Tibial nerve (tissue), 4 donors: ENCODE measurements at regions not wholly inside any gene's neighbourhood (a gene's known extent, or its start where the extent isn't known, plus 50 kb on each side); places are given as distances from the start of the nearest gene placed in this dataset.
"Not testable (repeated sequence)": the region's sequence is repeated elsewhere in the genome, so short reads cannot be mapped to it uniquely, and the experiment has no call there.

Experiments used
- DNase-seq, 2 donors: peaks; one replicate each; pipeline ENCODE4 v3.0.0-alpha.2; 2019; ENCODE audit warnings: low spot score in 2 of 2
- H3K27ac ChIP-seq, 4 donors: fragments of 200-600 bp; sonication (generic) in 3 of 4; one replicate each; pipeline ENCODE4 v1.5.1; 2017 to 2019; ENCODE audit warnings: mild to moderate bottlenecking in 1 of 4
- H3K27me3 ChIP-seq, 2 donors: fragments of 200-600 bp; sonication (generic) in 1 of 2; one replicate each; pipeline versions ENCODE4 v1.5.1 to v1.6.0; 2017 to 2019
- H3K36me3 ChIP-seq, 3 donors: fragments of 200-600 bp; sonication (generic); one replicate each; pipeline ENCODE4 v1.5.1; 2018 to 2019
- H3K4me1 ChIP-seq, 4 donors: fragments of 200-600 bp; sonication (generic) in 3 of 4; one replicate each; pipeline ENCODE4 v1.5.1; 2017 to 2019
- H3K4me3 ChIP-seq, 4 donors: fragments of 200-600 bp; sonication (generic) in 3 of 4; one replicate each; pipeline ENCODE4 v1.5.1; 2017 to 2019; ENCODE audit warnings: mild to moderate bottlenecking in 1 of 4, moderate library complexity in 1 of 4
- H3K9me3 ChIP-seq, 4 donors: fragments of 200-600 bp; sonication (generic) in 3 of 4; one replicate each; pipeline ENCODE4 v1.5.1; 2017 to 2019
- CTCF ChIP-seq, 5 experiments: fragments of 200-600 bp in 3 of 5; fragments of 450-650 bp in 2 of 5; sonication (generic) in 3 of 5; IDR thresholded peaks; one replicate each; pipeline ENCODE4 v1.5.1; 2016 to 2019; ENCODE audit warnings: antibody characterized with exemption in 5 of 5, mild to moderate bottlenecking in 3 of 5, moderate library complexity in 2 of 5
- EP300 ChIP-seq, 2 donors: sonication (generic); formaldehyde crosslinking; IDR thresholded peaks; one replicate each; pipeline ENCODE4 v1.6.1; 2017; ENCODE audit warnings: antibody characterized with exemption in 2 of 2, mild to moderate bottlenecking in 1 of 2
- POLR2A ChIP-seq, 2 donors: fragments of 450-650 bp; IDR thresholded peaks; one replicate each; pipeline ENCODE4 v1.6.1; 2017; ENCODE audit warnings: antibody characterized with exemption in 2 of 2, mild to moderate bottlenecking in 2 of 2, moderate library complexity in 2 of 2
- WGBS, 2 donors: methylation state at CpG; one replicate each; pipeline ENCODE4 v1.1.5; 2018; 5-methylcytosine and 5-hydroxymethylcytosine counted together

DNA sequence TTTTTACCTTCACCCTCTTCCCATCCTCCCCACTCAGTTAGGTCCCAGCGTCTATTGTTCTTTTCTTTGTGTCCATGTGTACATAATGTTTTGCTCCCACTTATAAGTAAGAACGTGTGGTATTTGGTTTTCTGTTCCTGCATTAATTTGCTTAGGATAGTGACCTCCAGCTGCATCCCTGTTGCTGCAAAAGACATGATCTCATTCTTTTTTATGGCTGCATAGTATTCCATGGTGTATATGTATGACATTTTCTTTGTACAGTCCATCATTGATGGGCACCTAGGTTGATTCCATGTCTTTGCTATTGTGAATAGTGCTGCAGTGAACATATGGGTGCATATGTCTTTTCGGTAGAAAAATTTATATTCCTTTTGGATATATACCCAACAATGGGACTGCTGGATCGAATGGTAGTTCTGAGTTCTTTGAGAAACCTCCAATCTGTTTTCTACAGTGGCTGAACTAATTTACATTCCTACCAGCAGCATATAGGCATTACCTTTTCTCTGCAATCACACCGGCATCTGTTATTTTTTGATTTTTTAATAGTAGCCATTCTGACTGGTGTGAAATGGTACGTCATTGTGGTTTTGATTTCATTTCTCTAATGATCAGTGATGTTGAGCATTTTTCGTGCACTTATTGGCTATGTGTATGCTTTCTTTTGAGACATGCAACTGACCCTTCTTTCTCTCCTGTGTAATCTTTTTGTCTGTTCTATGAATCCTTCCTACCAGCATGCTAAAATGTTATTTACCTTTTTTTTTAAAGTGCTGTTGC lies 279.7 kb upstream of the AMIGO2 start:
- Histone ChIP-seq H3K4me3 (no peak overlapping the region), H3K9me3 (no peaks in the 10 kb centered on the region), H3K27me3 (no peaks in the 10 kb centered on the region), H3K27ac (peak overlapping the region in 1 of 4 donors; percentile 75), H3K4me1 (peaks cover 0 to 6% (median 0%) of the 10 kb centered on the region in 4 donors), H3K36me3 (no peaks in the 10 kb centered on the region)
- DNase-seq: no peak
- 90% methylated on average over 7 of the region's 7 CpGs for WGBS, 2 donors
- TF ChIP-seq POLR2A (IDR thresholded peaks at IDR 0.05): no peak
- no peak for TF ChIP-seq CTCF (IDR thresholded peaks at IDR 0.05)
- no peak for TF ChIP-seq EP300 (IDR thresholded peaks at IDR 0.05)

DNA sequence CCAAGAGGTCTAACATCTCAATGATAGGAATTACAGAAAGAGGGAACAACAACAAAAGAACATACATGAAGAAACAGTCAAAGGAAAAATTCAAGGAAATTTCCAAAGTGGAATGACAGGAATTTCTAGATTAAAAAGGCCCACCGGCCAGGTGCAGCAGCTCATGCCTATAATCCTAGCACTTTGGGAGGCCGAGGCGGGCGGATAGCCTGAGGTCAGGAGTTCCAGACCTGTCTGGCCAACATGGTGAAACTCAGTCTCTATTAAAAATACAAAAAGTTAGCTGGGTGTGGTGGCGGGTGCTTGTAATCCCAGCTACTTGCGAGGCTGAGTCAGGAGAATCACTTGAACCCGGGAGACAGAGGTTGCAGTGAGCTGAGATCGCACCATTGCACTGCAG lies 277.2 kb upstream of the AMIGO2 start:
- H3K27ac ChIP-seq: peak overlapping the region in 1 of 4 donors; percentile 63
- 79 to 84% methylated on average over 8 of the region's 8 CpGs for WGBS, 2 donors
- not testable (repeated sequence) for H3K4me1 ChIP-seq, H3K36me3 ChIP-seq, DNase-seq, H3K9me3 ChIP-seq, H3K4me3 ChIP-seq, H3K27me3 ChIP-seq

DNA sequence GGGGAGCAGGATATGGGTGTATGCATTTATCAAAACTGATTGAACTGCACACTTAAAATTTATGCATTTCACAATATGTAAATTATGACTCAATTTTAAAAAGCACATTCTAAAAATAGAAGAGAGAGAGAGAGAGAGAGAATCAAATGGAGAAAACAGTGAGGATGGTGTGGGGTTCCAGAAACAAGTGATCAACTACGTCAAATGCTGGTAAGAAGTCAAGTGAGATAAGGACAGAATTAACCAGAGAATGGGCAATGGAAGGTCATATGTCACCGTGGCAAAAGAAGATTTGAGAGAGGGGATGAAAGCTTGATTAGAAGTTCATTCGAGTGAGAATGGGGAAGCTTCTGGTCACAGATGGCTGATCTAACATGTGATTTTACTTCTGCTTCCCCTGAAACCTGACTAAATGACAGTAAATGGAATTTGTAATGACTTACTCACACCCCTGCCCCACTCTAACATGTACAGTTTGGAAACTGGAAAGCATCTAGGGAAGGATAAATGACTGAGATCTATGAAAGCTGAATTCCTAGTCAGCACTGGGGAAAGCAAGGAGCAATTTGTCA lies 276.5 kb upstream of the AMIGO2 start:
- H3K9me3 ChIP-seq: no peaks in the 10 kb centered on the region
- H3K27ac ChIP-seq: peak overlapping the region in 1 of 4 donors; percentile 63
- TF ChIP-seq EP300 (IDR thresholded peaks at IDR 0.05) (peak in 1 of 2 donors; percentile 11), POLR2A (IDR thresholded peaks at IDR 0.05) (no peak)
- H3K36me3 ChIP-seq: no peaks in the 10 kb centered on the region
- H3K4me1 ChIP-seq: no peaks in the 10 kb centered on the region
- WGBS, 2 donors: 63 to 65% methylated on average over 3 of the region's 3 CpGs
- no peaks in the 10 kb centered on the region for H3K27me3 ChIP-seq
- no peak for DNase-seq
- no peak overlapping the region for H3K4me3 ChIP-seq

- DNase-seq: no peak
- Histone ChIP-seq H3K4me3 (no peak overlapping the region), H3K9me3 (no peaks in the 10 kb centered on the region), H3K27ac (no peak overlapping the region), H3K36me3 (no peaks in the 10 kb centered on the region), H3K4me1 (no peaks in the 10 kb centered on the region), H3K27me3 (no peaks in the 10 kb centered on the region)
- TF ChIP-seq CTCF (IDR thresholded peaks at IDR 0.05) (no peak), EP300 (IDR thresholded peaks at IDR 0.05) (no peak), POLR2A (IDR thresholded peaks at IDR 0.05) (no peak)
- WGBS, 2 donors: 66 to 89% methylated on average over 6 of the region's 6 CpGs
Observed at GRCh38 chr12:47353508-47353907, 273.7 kb upstream of the AMIGO2 start.

- no peak for DNase-seq
- no peak overlapping the region for H3K27ac ChIP-seq
- H3K4me3 ChIP-seq: no peak overlapping the region
- 91 to 94% methylated on average over 2 of the region's 2 CpGs for WGBS, 2 donors
- no peaks in the 10 kb centered on the region for H3K27me3 ChIP-seq
- no peaks in the 10 kb centered on the region for H3K9me3 ChIP-seq
- TF ChIP-seq CTCF (IDR thresholded peaks at IDR 0.05) (no peak), EP300 (IDR thresholded peaks at IDR 0.05) (no peak), POLR2A (IDR thresholded peaks at IDR 0.05) (no peak)
- no peaks in the 10 kb centered on the region for H3K4me1 ChIP-seq
- no peaks in the 10 kb centered on the region for H3K36me3 ChIP-seq
Observed at GRCh38 chr12:47352067-47352466, 272.3 kb upstream of the AMIGO2 start.

- Histone ChIP-seq H3K4me1 (no peaks in the 10 kb centered on the region), H3K27me3 (no peaks in the 10 kb centered on the region), H3K36me3 (no peaks in the 10 kb centered on the region), H3K4me3 (no peak overlapping the region), H3K27ac (no peak overlapping the region), H3K9me3 (no peaks in the 10 kb centered on the region)
- no peak for DNase-seq
- WGBS, 2 donors: 96 to 98% methylated on average over 2 of the region's 2 CpGs
- no peak for TF ChIP-seq EP300 (IDR thresholded peaks at IDR 0.05)
- TF ChIP-seq POLR2A (IDR thresholded peaks at IDR 0.05): no peak
- TF ChIP-seq CTCF (IDR thresholded peaks at IDR 0.05): no peak
Observed at GRCh38 chr12:47351526-47351925, 271.8 kb upstream of the AMIGO2 start.
